ENCODE measurements at regions not wholly inside any gene's neighbourhood (a gene's known extent, or its start where the extent isn't known, plus 50 kb on each side); places are given as distances from the start of the nearest gene placed in this dataset.

DNA sequence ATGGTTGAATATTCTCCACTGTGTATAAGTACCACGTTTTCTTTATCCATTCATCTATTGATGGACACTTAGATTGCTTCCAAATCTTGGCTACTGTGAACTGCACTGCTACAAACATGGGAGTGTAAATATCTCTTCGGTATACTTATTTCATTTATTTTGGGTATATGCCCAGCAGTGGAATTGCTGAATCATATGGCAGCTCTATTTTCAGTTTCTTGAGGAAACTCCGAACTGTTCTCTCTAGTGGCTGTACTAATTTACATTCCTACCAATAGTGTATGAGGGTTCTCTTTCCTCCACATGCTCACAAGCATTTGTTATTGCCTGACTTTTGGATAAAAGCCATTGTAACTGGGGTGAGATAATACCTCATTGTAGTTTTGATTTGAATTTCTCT, 623.1 kb upstream of the LRFN5 start:
- H3K79me1 ChIP-seq (ENCODE audit: insufficient read depth, low read depth, low read length, poor library complexity, severe bottlenecking) = no peaks in the 10 kb centered on the region
- H3T11ph ChIP-seq (ENCODE audit: low read length) = no peak overlapping the region
- no peaks in the 10 kb centered on the region for H4K20me1 ChIP-seq (ENCODE audit: control insufficient read depth, insufficient read depth, insufficient read length)
- H3K9me3 ChIP-seq (ENCODE audit: control insufficient read depth, low read depth, low read length) = no peaks in the 10 kb centered on the region
- no peak overlapping the region for H4K8ac ChIP-seq (replicated peaks; ENCODE audit: insufficient read length, low read depth, low read length)
- Mint-ChIP-seq H3K36me3 (ENCODE audit: insufficient read depth in 1 of 3, low read depth in 3 of 3) (no peaks in the 10 kb centered on the region), H3K4me1 (peaks cover 5 to 7% of the 10 kb centered on the region in 2 experiments; a peak in 3 of 4 replicates), H3K4me3 (no peak overlapping the region), H3K27ac (no peak overlapping the region; a peak in 1 of 7 replicates), H3K9me3 (no peaks in the 10 kb centered on the region), H3K27me3 (ENCODE audit: low read depth) (no peaks in the 10 kb centered on the region)
- no peak overlapping the region for H2AFZ ChIP-seq (ENCODE audit: low read length)
- no peak overlapping the region for H4K5ac ChIP-seq (ENCODE audit: insufficient read length, low read depth, low read length)
- no peak for DNase-seq
- no peak overlapping the region for H3K23ac ChIP-seq (ENCODE audit: insufficient read length, low read depth, low read length)
- H2AK5ac ChIP-seq (ENCODE audit: insufficient read length, low read length) = no peak overlapping the region
- H3K79me2 ChIP-seq (ENCODE audit: insufficient read depth, low read length) = no peaks in the 10 kb centered on the region
- H3K4me2 ChIP-seq (ENCODE audit: insufficient read depth, insufficient read length, low read length) = no peak overlapping the region
- no peak overlapping the region for H4K91ac ChIP-seq (ENCODE audit: insufficient read length, low read depth, low read length)
- no peak overlapping the region for H3K56ac ChIP-seq (ENCODE audit: insufficient read length, low read depth, low read length)
- no peaks in the 10 kb centered on the region for H3K4me1 ChIP-seq (ENCODE audit: insufficient read depth, low read length)
- no peak overlapping the region for H3K14ac ChIP-seq (ENCODE audit: insufficient read depth, low read length)
- H3K27ac ChIP-seq (ENCODE audit: insufficient read length, low read depth, low read length) = no peak overlapping the region
- no peak overlapping the region for H2BK12ac ChIP-seq (ENCODE audit: insufficient read length, low read depth, low read length)
- no peaks in the 10 kb centered on the region for H3K23me2 ChIP-seq (ENCODE audit: insufficient read length, low read depth, low read length, poor library complexity, severe bottlenecking)
- no peak overlapping the region for H3K4ac ChIP-seq (ENCODE audit: low read depth, low read length)
- no peak overlapping the region for H3K9ac ChIP-seq (ENCODE audit: extremely low read depth, insufficient read length, low read length)
- H3K18ac ChIP-seq (ENCODE audit: insufficient read length, low read depth, low read length) = no peak overlapping the region
- TF ChIP-seq, protein P1, sequence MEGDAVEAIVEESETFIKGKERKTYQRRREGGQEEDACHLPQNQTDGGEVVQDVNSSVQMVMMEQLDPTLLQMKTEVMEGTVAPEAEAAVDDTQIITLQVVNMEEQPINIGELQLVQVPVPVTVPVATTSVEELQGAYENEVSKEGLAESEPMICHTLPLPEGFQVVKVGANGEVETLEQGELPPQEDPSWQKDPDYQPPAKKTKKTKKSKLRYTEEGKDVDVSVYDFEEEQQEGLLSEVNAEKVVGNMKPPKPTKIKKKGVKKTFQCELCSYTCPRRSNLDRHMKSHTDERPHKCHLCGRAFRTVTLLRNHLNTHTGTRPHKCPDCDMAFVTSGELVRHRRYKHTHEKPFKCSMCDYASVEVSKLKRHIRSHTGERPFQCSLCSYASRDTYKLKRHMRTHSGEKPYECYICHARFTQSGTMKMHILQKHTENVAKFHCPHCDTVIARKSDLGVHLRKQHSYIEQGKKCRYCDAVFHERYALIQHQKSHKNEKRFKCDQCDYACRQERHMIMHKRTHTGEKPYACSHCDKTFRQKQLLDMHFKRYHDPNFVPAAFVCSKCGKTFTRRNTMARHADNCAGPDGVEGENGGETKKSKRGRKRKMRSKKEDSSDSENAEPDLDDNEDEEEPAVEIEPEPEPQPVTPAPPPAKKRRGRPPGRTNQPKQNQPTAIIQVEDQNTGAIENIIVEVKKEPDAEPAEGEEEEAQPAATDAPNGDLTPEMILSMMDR (conservative IDR thresholded peaks at IDR 0.05) = no peak
- WGBS (ENCODE audit: extremely low coverage, insufficient read length, low lambda C conversion rate) = no CpG with 5 or more reads among the region's 3 CpGs
- H2BK15ac ChIP-seq (ENCODE audit: low read depth, low read length) = no peak overlapping the region
- H2BK20ac ChIP-seq (ENCODE audit: low read depth, low read length, poor library complexity, severe bottlenecking) = no peak overlapping the region
- H2BK5ac ChIP-seq (ENCODE audit: insufficient read length, low read length) = no peak overlapping the region
- H2BK120ac ChIP-seq (ENCODE audit: low read depth, low read length, poor library complexity, severe bottlenecking) = no peak overlapping the region
- no peaks in the 10 kb centered on the region for H3K27me3 ChIP-seq (ENCODE audit: insufficient read depth, low read length)
